ENCODE measurements at regions not wholly inside any gene's neighbourhood (a gene's known extent, or its start where the extent isn't known, plus 50 kb on each side); places are given as distances from the start of the nearest gene placed in this dataset.

DNA sequence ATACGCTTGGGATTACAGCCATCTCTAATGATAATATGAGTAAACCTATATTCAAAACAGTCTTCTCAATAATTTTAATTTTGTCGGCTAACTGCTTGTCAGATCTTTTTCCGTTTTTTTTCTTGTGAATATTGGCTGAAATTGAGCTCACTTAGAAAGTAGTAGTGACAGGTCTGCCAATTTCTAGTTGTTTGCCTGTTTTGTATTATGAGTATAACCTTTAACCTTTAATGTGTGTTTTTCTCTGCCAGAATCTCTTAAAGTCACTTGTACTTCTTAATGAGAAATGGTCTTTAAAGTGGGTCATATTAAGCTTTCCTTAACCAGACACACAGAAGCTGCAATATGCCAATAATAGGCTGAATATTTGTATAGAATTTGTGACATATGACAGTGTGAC, 511.0 kb downstream of the CSNK1G3 start:
- TF ChIP-seq, protein P1, sequence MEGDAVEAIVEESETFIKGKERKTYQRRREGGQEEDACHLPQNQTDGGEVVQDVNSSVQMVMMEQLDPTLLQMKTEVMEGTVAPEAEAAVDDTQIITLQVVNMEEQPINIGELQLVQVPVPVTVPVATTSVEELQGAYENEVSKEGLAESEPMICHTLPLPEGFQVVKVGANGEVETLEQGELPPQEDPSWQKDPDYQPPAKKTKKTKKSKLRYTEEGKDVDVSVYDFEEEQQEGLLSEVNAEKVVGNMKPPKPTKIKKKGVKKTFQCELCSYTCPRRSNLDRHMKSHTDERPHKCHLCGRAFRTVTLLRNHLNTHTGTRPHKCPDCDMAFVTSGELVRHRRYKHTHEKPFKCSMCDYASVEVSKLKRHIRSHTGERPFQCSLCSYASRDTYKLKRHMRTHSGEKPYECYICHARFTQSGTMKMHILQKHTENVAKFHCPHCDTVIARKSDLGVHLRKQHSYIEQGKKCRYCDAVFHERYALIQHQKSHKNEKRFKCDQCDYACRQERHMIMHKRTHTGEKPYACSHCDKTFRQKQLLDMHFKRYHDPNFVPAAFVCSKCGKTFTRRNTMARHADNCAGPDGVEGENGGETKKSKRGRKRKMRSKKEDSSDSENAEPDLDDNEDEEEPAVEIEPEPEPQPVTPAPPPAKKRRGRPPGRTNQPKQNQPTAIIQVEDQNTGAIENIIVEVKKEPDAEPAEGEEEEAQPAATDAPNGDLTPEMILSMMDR (IDR thresholded peaks at IDR 0.05): no peak
- TF ChIP-seq TEAD4 (IDR thresholded peaks at IDR 0.05; ENCODE audit: borderline replicate concordance, insufficient read depth): no peak
- TF ChIP-seq CHD2 (IDR thresholded peaks at IDR 0.05; ENCODE audit: low read length, partially characterized antibody): no peak
- TF ChIP-seq RFX5 (IDR thresholded peaks at IDR 0.05; ENCODE audit: low read length): no peak
- TF ChIP-seq, protein P2, sequence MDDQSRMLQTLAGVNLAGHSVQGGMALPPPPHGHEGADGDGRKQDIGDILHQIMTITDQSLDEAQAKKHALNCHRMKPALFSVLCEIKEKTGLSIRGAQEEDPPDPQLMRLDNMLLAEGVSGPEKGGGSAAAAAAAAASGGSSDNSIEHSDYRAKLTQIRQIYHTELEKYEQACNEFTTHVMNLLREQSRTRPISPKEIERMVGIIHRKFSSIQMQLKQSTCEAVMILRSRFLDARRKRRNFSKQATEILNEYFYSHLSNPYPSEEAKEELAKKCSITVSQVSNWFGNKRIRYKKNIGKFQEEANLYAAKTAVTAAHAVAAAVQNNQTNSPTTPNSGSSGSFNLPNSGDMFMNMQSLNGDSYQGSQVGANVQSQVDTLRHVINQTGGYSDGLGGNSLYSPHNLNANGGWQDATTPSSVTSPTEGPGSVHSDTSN (IDR thresholded peaks at IDR 0.05): no peak
- no peaks in the 10 kb centered on the region for H3K27me3 ChIP-seq (ENCODE audit: insufficient read depth)
- H2AFZ ChIP-seq (ENCODE audit: low read depth): no peak overlapping the region
- no peaks in the 10 kb centered on the region for H3K79me2 ChIP-seq (ENCODE audit: insufficient read depth)
- CTCF ChIA-PET: interaction anchor here (0.9 kb wide), 1 partner anchor 15 kb away, joined by 3 read pairs; no protein-coding TSS in a partner anchor
- no peak overlapping the region for H3K27ac ChIP-seq (ENCODE audit: low read depth in 2 of 2, low read length in 1 of 2)
- no peaks in the 10 kb centered on the region for H3K9me3 ChIP-seq
- H4K20me1 ChIP-seq (ENCODE audit: insufficient read depth): no peaks in the 10 kb centered on the region
- H3K4me3 ChIP-seq (ENCODE audit: low read depth in 2 of 2, low read length in 1 of 2): no peak overlapping the region
- no peaks in the 10 kb centered on the region for H3K9me2 ChIP-seq
- no peaks in the 10 kb centered on the region for H3K36me3 ChIP-seq (replicated peaks in 1 of 2; ENCODE audit: control insufficient read depth in 1 of 2, insufficient read depth in 2 of 2, low read length in 1 of 2)
- DNase-seq: no peak
- POLR2A ChIA-PET: no interaction called here
- H3K4me2 ChIP-seq: no peak overlapping the region
- 71% methylated on average over 3 of the region's 3 CpGs for WGBS (ENCODE audit: low lambda C conversion rate)
- H3K9ac ChIP-seq: no peak overlapping the region
- H3K4me1 ChIP-seq (ENCODE audit: control insufficient read depth in 1 of 2, insufficient read depth in 2 of 2, low read depth in 1 of 2, low read length in 1 of 2): no peaks in the 10 kb centered on the region
- H3F3A ChIP-seq (replicated peaks; ENCODE audit: insufficient read depth): no peaks in the 10 kb centered on the region

DNA sequence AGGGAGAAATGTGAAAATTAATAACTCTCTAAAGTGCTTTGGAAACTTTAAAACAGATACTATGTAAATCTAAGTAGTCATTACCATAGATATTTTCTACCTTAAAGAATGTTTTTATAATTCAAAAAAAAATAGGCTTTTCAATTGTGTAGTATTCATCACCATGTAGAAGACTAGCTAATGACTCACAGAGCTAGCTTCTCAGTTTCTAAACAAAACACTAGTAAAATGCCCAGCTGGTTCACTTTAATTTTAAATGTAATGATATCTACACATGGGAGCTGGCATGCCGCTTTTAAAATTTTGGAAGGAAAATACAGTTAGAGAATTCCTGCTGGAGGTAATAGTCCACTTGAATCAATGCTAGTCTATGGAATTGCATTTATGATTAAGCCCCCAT, 509.8 kb downstream of the CSNK1G3 start:
- Histone ChIP-seq H3K79me2 (ENCODE audit: insufficient read depth) (no peaks in the 10 kb centered on the region), H3F3A (replicated peaks; ENCODE audit: insufficient read depth) (no peaks in the 10 kb centered on the region), H3K27me3 (ENCODE audit: insufficient read depth) (no peaks in the 10 kb centered on the region), H3K9ac (no peak overlapping the region), H3K9me3 (no peaks in the 10 kb centered on the region), H3K4me2 (no peak overlapping the region), H3K27ac (ENCODE audit: low read depth in 2 of 2, low read length in 1 of 2) (no peak overlapping the region), H3K4me1 (ENCODE audit: control insufficient read depth in 1 of 2, insufficient read depth in 2 of 2, low read depth in 1 of 2, low read length in 1 of 2) (no peaks in the 10 kb centered on the region), H2AFZ (ENCODE audit: low read depth) (no peak overlapping the region), H3K36me3 (replicated peaks in 1 of 2; ENCODE audit: control insufficient read depth in 1 of 2, insufficient read depth in 2 of 2, low read length in 1 of 2) (no peaks in the 10 kb centered on the region), H3K9me2 (no peaks in the 10 kb centered on the region), H4K20me1 (ENCODE audit: insufficient read depth) (no peaks in the 10 kb centered on the region), H3K4me3 (ENCODE audit: low read depth in 2 of 2, low read length in 1 of 2) (no peak overlapping the region)
- WGBS (ENCODE audit: low lambda C conversion rate): 100% methylated on average over 1 of the region's 1 CpG
- no peak for DNase-seq
- ChIA-PET POLR2A (no interaction called here), CTCF (interaction anchor here (1.3 kb wide), 2 partner anchors 9 to 12 kb away, joined by 3 to 4 read pairs; no protein-coding TSS in a partner anchor)
- TF ChIP-seq RAD21 (IDR thresholded peaks at IDR 0.05; ENCODE audit: low read length) (no peak), NFIC (IDR thresholded peaks at IDR 0.05; ENCODE audit: borderline replicate concordance) (no peak), YY1 (IDR thresholded peaks at IDR 0.05; ENCODE audit: low read depth) (no peak), NRF1 (IDR thresholded peaks at IDR 0.05; ENCODE audit: low read depth, low read length) (no peak), EP300 (IDR thresholded peaks at IDR 0.05; ENCODE audit: borderline replicate concordance in 1 of 2, low read depth in 1 of 2, low read length in 1 of 2) (no peak), CHD2 (IDR thresholded peaks at IDR 0.05; ENCODE audit: low read length, partially characterized antibody) (no peak)
- TF ChIP-seq, protein P3, sequence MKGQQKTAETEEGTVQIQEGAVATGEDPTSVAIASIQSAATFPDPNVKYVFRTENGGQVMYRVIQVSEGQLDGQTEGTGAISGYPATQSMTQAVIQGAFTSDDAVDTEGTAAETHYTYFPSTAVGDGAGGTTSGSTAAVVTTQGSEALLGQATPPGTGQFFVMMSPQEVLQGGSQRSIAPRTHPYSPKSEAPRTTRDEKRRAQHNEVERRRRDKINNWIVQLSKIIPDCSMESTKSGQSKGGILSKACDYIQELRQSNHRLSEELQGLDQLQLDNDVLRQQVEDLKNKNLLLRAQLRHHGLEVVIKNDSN (IDR thresholded peaks at IDR 0.05; ENCODE audit: borderline replicate concordance, low read depth): no peak

Measured in SK-N-SH (cell line).